ENCODE measurements at regions not wholly inside any gene's neighbourhood (a gene's known extent, or its start where the extent isn't known, plus 50 kb on each side); places are given as distances from the start of the nearest gene placed in this dataset.

GRCh38 chr7:25815711-25816110 is 336.3 kb upstream of the NFE2L3 start:
- TF ChIP-seq POLR2AphosphoS5 (IDR thresholded peaks at IDR 0.05; ENCODE audit: low read depth, low read length) = no peak
- TF ChIP-seq POLR2A (IDR thresholded peaks at IDR 0.05; ENCODE audit: low read depth, low read length) = no peak
- no peak for TF ChIP-seq TAF1 (IDR thresholded peaks at IDR 0.05; ENCODE audit: borderline replicate concordance, low read depth, low read length)
